PC-3 (cell line): ENCODE measurements at regions not wholly inside any gene's neighbourhood (a gene's known extent, or its start where the extent isn't known, plus 50 kb on each side); places are given as distances from the start of the nearest gene placed in this dataset.

ENCODE experiments used
- ATAC-seq: fragments of 200-7000 bp; cut with Tn5 transposase; 2 replicates; pipeline ENCODE4 v1.9.1; 2020; ENCODE audit warnings: mild to moderate bottlenecking, moderate library complexity
- BruUV-seq: library from RNA; stranded (reverse); fragments of 400-500 nt; replicated peaks from 2 replicates; lab custom pipeline; 2021; lab: Mats Ljungman, UMichigan
- CTCF ChIA-PET: fragments of 300-600 bp; sonication (Branson Sonifier 250); formaldehyde crosslinking; loops from one replicate; lab custom pipeline; 2022; ENCODE audit warnings: antibody characterized with exemption; lab: Charles Lee
- POLR2A ChIA-PET: fragments of 300-600 bp; sonication (Branson Sonifier 250); formaldehyde crosslinking; loops from one replicate; lab custom pipeline; 2022; ENCODE audit warnings: antibody characterized with exemption; ENCODE audit not compliant: unreplicated experiment; lab: Charles Lee
- DNase-seq: peaks from one replicate; pipeline ENCODE4 v3.0.0-alpha.2; 2015
- H2AFZ ChIP-seq: fragments of 300-600 bp; sonication (generic); 2 replicates; pipeline ENCODE4 v1.6.0; 2016; ENCODE audit warnings: antibody characterized with exemption, low read length
- H3F3A ChIP-seq: fragments of 300-600 bp; sonication (generic); one replicate; pipeline ENCODE4 v1.6.0; 2017; ENCODE audit warnings: antibody characterized with exemption, low read length, control low read depth, mild to moderate bottlenecking; ENCODE audit not compliant: unreplicated experiment
- H3K27ac ChIP-seq: fragments of 300-600 bp; sonication (generic); 2 replicates; pipeline ENCODE4 v1.5.1; 2016; ENCODE audit warnings: mild to moderate bottlenecking, low read length
- H3K27me3 ChIP-seq: fragments of 300-600 bp; sonication (generic); 2 replicates; pipeline ENCODE4 v1.6.1; 2016; ENCODE audit warnings: low read length, mixed read lengths
- H3K36me3 ChIP-seq: fragments of 300-600 bp; sonication (generic); 2 replicates; pipeline ENCODE4 v1.6.1; 2016; ENCODE audit warnings: low read depth, mixed run types, low read length, mixed read lengths
- H3K4me1 ChIP-seq: fragments of 300-600 bp; sonication (generic); 2 replicates; pipeline ENCODE4 v1.5.1; 2016; ENCODE audit warnings: low read length; ENCODE audit not compliant: insufficient read depth
- H3K4me2 ChIP-seq: fragments of 300-600 bp; sonication (generic); 2 replicates; pipeline ENCODE4 v1.6.0; 2016; ENCODE audit warnings: low read length
- H3K4me3 ChIP-seq: fragments of 300-600 bp; sonication (generic); 2 replicates; pipeline ENCODE4 v1.5.1; 2016; ENCODE audit warnings: mild to moderate bottlenecking, low read length, mixed read lengths
- H3K79me2 ChIP-seq: fragments of 300-600 bp; sonication (generic); 2 replicates; pipeline ENCODE4 v1.6.1; 2017; ENCODE audit warnings: low read length, mixed read lengths
- H3K9ac ChIP-seq: fragments of 300-600 bp; sonication (generic); 2 replicates; pipeline ENCODE4 v1.6.0; 2016; ENCODE audit warnings: mild to moderate bottlenecking, low read length
- H3K9me2 ChIP-seq: fragments of 300-600 bp; sonication (generic); replicated peaks from 2 replicates; pipeline ENCODE4 v1.6.1; 2016; ENCODE audit warnings: mixed run types, low read length, mixed read lengths
- H3K9me3 ChIP-seq: fragments of 300-600 bp; sonication (generic); 2 replicates; pipeline ENCODE4 v1.6.1; 2016; ENCODE audit warnings: low read length, mixed read lengths
- H4K20me1 ChIP-seq: fragments of 300-600 bp; sonication (generic); 2 replicates; pipeline ENCODE4 v1.6.1; 2016; ENCODE audit warnings: low read length, mixed read lengths
- EZH2 ChIP-seq: fragments of 300-600 bp; sonication (generic); IDR thresholded peaks from one replicate; pipeline ENCODE4 v1.6.1; 2017; ENCODE audit warnings: antibody characterized with exemption, mild to moderate bottlenecking, low read length; ENCODE audit not compliant: unreplicated experiment
- EZH2phosphoT487 ChIP-seq: fragments of 300-600 bp; sonication (generic); IDR thresholded peaks from 2 replicates; pipeline ENCODE4 v1.6.1; 2018; ENCODE audit warnings: mild to moderate bottlenecking, antibody characterized with exemption, low read length, borderline replicate concordance
- intact Hi-C: fragments of 100-400 bp; cut with micrococcal nuclease; formaldehyde crosslinking; loops from 2 replicates; pipeline ENCODE4 v1.9.0; 2023
- TF ChIP-seq, protein P1 (sequence below): fragments of 300-600 bp; sonication (generic); conservative IDR thresholded peaks from 2 replicates; pipeline ENCODE4 v1.5.1; 2017; ENCODE audit warnings: antibody characterized with exemption, low read depth, mild to moderate bottlenecking, low read length

DNA sequence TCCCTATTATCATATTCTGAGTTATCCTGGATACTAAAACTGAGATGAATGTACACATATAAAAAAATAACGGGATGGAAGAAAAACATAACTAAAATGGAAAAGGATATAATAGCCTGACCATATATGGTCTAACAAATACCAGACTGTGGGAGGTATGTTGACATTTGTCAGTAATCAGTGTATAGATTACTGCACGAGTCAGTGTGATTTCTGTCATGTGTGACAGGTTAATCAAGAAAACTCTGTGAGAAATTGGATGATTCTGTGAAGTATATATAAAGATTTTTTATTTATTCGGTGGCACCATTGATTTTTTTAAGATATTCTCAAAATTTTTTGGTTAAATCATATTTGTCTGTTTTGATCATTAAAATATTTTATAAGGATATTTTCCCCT lies 547.3 kb upstream of the B3GALT2 start:
- H3K4me1 ChIP-seq: peaks cover 6% of the 10 kb centered on the region; the same call in 1 of the 2 replicates
- intact Hi-C loops: no loop called here
- H3K9me2 ChIP-seq: no peaks in the 10 kb centered on the region
- no peak overlapping the region for H3K27ac ChIP-seq
- H3K4me2 ChIP-seq: no peak overlapping the region
- H3F3A ChIP-seq: no peaks in the 10 kb centered on the region
- H3K4me3 ChIP-seq: no peak overlapping the region
- H3K79me2 ChIP-seq: no peaks in the 10 kb centered on the region
- H3K36me3 ChIP-seq: no peaks in the 10 kb centered on the region
- no peak overlapping the region for H3K9ac ChIP-seq
- no peaks in the 10 kb centered on the region for H3K9me3 ChIP-seq
- ATAC-seq (no peak), DNase-seq (no peak)
- no peak overlapping the region for H2AFZ ChIP-seq
- POLR2A ChIA-PET: no interaction called here
- no peaks in the 10 kb centered on the region for H3K27me3 ChIP-seq
- TF ChIP-seq EZH2 (no peak), EZH2phosphoT487 (no peak)
- TF ChIP-seq, protein P1, sequence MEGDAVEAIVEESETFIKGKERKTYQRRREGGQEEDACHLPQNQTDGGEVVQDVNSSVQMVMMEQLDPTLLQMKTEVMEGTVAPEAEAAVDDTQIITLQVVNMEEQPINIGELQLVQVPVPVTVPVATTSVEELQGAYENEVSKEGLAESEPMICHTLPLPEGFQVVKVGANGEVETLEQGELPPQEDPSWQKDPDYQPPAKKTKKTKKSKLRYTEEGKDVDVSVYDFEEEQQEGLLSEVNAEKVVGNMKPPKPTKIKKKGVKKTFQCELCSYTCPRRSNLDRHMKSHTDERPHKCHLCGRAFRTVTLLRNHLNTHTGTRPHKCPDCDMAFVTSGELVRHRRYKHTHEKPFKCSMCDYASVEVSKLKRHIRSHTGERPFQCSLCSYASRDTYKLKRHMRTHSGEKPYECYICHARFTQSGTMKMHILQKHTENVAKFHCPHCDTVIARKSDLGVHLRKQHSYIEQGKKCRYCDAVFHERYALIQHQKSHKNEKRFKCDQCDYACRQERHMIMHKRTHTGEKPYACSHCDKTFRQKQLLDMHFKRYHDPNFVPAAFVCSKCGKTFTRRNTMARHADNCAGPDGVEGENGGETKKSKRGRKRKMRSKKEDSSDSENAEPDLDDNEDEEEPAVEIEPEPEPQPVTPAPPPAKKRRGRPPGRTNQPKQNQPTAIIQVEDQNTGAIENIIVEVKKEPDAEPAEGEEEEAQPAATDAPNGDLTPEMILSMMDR: no peak
- BruUV-seq: no TSS peak
- H4K20me1 ChIP-seq: no peaks in the 10 kb centered on the region
- CTCF ChIA-PET: no interaction called here

DNA sequence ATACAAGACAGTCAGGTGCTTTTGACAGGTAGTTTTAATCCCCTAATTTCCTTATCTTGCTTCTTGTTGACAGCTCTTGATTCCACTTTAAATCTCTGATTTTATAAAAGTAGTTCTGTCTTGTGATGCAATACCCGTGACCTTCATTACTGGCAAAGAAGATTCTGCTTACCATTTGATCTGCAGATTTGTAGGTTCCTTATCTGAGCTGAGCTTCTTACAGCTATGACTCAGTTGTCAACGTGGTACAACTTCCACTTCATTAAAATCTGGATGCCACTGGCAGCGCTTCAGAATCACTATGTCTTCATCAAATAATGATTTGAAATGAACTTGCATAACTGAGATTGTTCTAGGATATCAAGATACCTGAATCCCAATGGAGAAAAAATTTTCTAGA lies 543.6 kb upstream of the B3GALT2 start:
- Histone ChIP-seq H2AFZ (no peak overlapping the region), H4K20me1 (no peaks in the 10 kb centered on the region), H3K4me3 (no peak overlapping the region), H3K9me2 (no peaks in the 10 kb centered on the region), H3K4me2 (no peak overlapping the region), H3K36me3 (no peaks in the 10 kb centered on the region), H3K79me2 (no peaks in the 10 kb centered on the region), H3K4me1 (peaks cover 6% of the 10 kb centered on the region; the same call in 1 of the 2 replicates), H3K9ac (no peak overlapping the region), H3K9me3 (no peaks in the 10 kb centered on the region), H3K27ac (no peak overlapping the region), H3F3A (no peaks in the 10 kb centered on the region), H3K27me3 (no peaks in the 10 kb centered on the region)
- BruUV-seq: no TSS peak
- ChIA-PET POLR2A (no interaction called here), CTCF (no interaction called here)
- no peak for TF ChIP-seq EZH2
- no peak for TF ChIP-seq EZH2phosphoT487
- TF ChIP-seq, protein P1: no peak
- intact Hi-C loops: no loop called here
- DNase-seq: no peak
- ATAC-seq: no peak

DNA sequence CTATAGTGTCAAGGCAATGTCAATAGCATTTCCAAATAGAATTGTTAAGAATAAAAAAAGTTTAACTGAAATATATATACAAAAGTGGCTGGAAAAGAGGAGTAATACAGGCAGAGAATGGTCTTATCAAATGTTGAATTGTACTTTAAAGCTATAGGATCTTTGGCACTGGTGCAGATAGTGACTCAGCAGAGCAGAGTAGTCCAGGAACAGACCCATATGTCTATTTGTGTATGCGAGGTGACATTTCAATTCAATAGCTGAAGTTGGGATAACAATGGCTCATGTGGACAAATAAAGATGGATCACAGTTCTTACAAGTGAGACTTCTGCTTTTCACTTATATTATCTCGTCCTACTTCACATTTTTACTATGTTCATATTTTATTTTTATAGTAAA lies 543.0 kb upstream of the B3GALT2 start:
- Histone ChIP-seq H3K9me3 (no peaks in the 10 kb centered on the region), H3F3A (no peaks in the 10 kb centered on the region), H3K36me3 (no peaks in the 10 kb centered on the region), H2AFZ (no peak overlapping the region), H3K79me2 (no peaks in the 10 kb centered on the region), H4K20me1 (no peaks in the 10 kb centered on the region), H3K4me3 (no peak overlapping the region), H3K9me2 (no peaks in the 10 kb centered on the region), H3K4me2 (no peak overlapping the region), H3K4me1 (peaks cover 6% of the 10 kb centered on the region; the same call in 1 of the 2 replicates), H3K9ac (no peak overlapping the region), H3K27me3 (no peaks in the 10 kb centered on the region), H3K27ac (no peak overlapping the region)
- ChIA-PET CTCF (no interaction called here), POLR2A (no interaction called here)
- DNase-seq: peak; percentile 54
- no TSS peak for BruUV-seq
- TF ChIP-seq EZH2phosphoT487 (no peak), EZH2 (no peak)
- TF ChIP-seq, protein P1: no peak
- intact Hi-C loops: no loop called here
- peak; percentile 54 for ATAC-seq
